GM12873 (cell line): ENCODE measurements at regions not wholly inside any gene's neighbourhood (a gene's known extent, or its start where the extent isn't known, plus 50 kb on each side); places are given as distances from the start of the nearest gene placed in this dataset.

Experiments used
- TF ChIP-seq, protein P1 (sequence below): IDR thresholded peaks from 2 replicates; pipeline ENCODE4 v1.5.1; 2012; ENCODE audit warnings: low read depth, mild to moderate bottlenecking, moderate library complexity, low read length, control low read depth; ENCODE audit not compliant: insufficient read depth; ENCODE audit errors: missing control alignments

DNA sequence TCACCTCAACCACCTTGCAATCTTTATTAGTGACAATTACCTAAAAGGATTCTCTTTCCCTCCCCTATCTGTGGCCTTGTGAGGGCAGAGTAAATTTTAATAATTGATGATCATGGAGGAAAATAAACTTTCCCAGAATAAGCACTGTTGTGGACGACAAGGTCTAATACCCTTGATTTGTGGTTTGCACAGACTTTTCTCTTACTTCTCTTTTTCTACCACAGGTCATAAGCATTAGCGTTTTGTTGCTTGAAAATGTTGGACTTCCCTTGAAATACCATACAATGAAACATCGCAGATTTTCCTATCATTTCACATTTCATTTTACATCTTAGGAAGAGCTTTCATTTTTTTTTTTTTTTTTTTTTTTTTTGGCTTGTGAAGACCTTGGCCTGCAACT, 188.1 kb upstream of the TMEM72 start:
- TF ChIP-seq, protein P1, sequence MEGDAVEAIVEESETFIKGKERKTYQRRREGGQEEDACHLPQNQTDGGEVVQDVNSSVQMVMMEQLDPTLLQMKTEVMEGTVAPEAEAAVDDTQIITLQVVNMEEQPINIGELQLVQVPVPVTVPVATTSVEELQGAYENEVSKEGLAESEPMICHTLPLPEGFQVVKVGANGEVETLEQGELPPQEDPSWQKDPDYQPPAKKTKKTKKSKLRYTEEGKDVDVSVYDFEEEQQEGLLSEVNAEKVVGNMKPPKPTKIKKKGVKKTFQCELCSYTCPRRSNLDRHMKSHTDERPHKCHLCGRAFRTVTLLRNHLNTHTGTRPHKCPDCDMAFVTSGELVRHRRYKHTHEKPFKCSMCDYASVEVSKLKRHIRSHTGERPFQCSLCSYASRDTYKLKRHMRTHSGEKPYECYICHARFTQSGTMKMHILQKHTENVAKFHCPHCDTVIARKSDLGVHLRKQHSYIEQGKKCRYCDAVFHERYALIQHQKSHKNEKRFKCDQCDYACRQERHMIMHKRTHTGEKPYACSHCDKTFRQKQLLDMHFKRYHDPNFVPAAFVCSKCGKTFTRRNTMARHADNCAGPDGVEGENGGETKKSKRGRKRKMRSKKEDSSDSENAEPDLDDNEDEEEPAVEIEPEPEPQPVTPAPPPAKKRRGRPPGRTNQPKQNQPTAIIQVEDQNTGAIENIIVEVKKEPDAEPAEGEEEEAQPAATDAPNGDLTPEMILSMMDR, result no peak

DNA sequence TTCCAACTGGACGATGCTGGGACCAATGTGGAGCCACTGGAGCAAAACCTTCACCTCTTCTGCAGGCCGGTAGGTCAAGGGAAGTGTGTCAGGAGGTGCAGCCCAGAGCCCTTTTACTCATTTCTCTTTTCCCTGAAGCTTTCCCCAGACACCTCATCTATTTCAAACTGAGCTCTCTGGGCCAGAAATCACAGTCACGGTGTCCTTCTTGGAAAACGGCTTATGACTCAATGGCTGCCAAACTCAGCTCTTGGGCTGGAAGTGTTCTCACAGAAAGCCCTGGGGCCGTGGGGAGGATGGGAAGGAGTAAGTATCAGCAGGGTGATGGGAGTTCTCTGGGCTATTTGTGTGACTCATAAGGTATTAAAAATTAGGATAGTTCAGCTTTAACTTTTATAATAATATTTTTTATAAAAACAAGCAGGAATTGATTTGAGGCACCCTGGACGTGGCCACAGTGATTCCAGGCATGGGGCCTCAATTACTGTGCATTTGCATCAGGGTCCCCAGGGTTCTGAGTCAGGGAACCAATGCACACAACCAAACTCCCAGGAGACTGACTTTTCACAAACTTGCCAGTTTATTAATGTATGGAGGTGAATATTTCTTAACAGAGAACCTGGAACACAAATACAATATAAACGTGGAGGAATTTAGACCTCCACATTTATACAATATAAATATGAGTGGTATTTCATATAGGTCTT, 187.4 kb upstream of the TMEM72 start:
- TF ChIP-seq, protein P1, result no peak

DNA sequence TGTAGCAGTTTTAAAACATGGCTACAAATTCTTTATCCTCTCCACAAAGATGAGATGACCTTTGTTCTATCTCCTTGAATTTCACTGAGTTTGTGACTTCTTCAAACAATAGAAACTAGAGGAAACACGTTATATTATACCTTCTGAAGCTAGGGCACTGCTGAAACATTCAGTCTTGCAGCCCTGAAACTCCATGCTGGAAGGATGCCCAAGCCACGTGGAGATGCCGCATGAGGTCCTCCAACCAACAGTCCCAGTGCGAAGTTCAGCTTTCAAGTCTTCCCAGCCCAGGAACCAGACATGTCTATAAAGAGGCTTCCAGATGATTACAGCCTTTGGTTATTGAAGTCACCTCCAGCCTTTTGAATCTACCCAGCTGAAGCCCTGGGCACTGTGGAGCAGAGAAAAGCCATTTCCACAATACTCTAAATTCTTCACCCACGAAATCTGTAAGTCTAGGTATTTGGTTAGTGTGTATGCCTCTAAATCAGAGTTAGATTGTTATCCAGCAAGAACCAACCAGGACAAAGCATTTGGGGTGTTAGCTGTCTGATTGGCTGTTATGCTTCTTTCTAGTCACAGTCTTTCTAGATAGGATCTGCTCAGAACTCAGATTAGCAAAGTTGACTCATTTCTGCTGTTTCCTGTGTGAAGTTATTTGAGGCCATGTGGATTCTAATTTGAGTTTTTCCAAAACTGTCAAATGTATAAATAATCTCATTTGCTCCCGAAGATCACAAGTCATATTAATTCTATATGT, 186.5 kb upstream of the TMEM72 start:
- TF ChIP-seq, protein P1, result no peak

DNA sequence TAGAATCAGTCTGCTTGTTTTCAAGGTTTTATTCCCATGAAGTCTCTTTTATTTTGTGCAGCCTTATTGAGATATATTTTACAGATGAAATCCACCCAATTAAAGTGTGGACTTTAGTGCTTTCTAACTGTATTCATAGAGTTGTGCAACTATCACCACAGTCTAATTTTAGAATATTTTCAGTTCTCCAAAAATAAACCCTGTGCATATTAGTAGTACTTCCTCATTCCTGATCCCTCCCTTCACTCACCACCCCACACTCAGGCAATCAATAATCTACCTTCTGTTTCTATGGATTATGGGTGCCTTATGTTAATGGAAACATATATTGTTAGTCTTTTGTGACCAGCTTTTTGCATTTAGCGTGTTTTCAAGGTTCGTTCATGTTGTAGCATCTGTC, 185.7 kb upstream of the TMEM72 start:
- TF ChIP-seq, protein P1, result no peak

DNA sequence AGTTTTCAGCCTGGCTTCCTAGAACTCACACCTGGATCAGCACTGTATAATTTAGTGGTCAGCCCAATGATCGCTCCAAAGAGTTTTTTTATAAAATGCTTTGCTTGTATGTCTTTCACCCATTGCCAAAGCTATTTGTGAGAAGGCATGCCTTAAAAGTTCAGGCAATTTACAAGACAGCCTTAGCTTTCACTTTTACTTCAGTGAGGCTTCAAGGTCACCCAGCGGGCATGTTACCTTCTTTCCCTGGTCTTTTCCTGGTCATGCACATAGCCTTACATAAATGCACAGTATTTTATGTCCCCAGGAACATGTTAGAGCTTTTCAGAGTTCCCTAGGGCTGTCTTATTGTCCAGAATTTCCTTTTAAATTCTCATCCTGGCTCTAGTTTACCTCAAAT, 179.9 kb upstream of the TMEM72 start:
- TF ChIP-seq, protein P1, result no peak

GRCh38 chr10:44733501-44734488, 177.3 kb upstream of the TMEM72 start:
- TF ChIP-seq, protein P1, result peak; percentile 7
